RPMI7951 (cell line): ENCODE measurements at regions not wholly inside any gene's neighbourhood (a gene's known extent, or its start where the extent isn't known, plus 50 kb on each side); places are given as distances from the start of the nearest gene placed in this dataset.

Experiments used
- DNase-seq: peaks from one replicate; pipeline ENCODE4 v3.0.0-alpha.2; 2012; ENCODE audit warnings: low read depth

DNA sequence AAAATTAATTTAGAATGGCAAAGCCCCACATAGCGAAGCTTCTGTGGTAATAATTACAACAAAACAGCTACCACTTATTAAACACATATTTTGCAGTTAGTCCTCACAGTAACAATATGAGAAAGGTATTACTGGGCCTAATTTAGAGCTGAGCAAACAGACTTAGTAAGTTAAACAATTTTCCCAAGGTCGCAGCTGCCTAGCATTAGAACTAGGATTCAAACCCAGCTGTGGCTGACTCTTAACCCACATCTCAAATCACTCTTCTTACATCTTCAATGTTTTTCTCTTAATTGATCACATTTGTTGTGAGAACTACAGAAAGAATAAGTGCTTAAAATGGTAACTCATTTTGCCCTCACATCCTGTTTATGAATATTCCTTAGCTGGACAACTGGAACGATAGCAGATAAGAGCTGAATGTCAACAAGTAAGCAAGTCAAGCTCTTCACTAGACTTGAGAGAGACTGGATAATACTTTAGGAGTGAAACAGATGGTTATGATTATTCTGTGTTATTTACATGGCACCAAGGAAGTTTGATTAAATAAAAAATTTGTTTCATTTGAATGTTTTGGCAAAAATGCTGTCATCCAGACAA is 59.4 kb upstream of the TMEM17 start:
- no peak for DNase-seq

DNA sequence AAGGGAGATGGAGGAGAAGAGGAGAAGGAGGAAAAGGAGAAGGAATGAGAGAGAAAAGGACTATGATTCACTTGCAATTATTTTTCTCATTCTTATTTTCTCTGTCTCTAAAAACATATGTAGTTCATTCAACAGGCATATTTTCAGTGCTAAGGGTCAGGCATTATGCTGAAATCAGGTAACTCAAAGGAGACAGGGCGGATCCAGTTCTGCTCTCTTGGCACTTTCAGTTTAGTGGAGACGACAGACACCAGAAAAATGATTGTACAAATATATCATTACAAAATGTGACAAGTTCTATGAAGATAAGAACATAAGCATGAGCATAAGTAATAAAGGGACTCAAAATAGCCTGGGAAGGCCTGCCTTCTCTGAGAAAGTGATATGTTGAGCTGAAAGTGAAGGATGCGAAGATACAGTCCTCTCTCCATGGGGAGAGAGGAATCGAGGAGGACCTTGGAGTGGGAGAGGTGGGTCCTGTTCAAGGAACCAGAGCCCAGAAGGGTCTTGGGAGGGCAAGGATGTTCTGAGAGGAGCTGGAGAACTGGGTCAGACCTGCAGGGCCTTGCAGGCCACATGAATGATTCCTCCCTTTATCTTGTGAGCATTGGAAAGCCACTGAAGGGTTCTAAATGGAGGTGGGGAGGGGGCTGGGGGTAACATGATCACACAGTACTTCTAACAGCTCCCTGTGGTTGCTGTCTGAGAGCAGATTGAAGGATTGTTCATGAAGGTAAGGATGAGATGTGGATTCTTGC is 58.6 kb upstream of the TMEM17 start:
- no peak for DNase-seq

DNA sequence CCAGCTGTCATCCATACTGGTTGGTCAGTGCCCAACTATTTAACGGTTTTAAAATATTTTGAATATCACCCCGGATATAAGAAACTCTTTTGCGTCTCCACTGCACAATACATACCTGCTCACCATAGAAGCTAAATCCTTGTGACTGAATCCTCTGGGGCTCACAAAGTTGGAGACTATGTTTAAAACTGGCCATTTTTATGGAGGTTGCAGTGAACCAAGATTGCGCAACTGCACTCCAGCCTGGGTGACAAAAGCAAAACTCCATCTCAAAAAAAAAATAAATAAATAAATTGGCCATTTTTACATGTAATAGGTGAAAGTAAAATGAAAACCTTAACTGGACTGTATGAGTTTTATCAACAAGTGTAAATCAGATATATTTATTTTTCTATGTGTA is 55.6 kb upstream of the TMEM17 start:
- no peak for DNase-seq

DNA sequence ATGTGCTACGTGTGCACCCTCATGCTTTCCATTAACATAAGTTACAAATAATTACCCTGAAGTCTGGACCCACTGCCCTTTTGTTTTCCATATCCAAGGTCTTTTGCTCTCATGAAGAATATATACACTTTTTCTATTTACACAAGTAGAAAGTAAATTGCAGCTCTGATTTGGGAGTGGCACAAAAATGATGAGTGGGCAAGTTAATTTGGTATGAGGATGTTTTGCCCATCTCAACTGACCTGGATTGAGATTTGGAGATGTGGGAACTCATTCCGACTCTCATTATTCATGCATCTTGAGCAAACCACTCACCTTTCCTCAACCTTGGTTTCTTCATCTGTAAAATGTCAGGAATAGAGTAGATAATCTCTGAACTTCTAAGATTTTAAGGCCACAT is 53.6 kb upstream of the TMEM17 start:
- DNase-seq = no peak

DNA sequence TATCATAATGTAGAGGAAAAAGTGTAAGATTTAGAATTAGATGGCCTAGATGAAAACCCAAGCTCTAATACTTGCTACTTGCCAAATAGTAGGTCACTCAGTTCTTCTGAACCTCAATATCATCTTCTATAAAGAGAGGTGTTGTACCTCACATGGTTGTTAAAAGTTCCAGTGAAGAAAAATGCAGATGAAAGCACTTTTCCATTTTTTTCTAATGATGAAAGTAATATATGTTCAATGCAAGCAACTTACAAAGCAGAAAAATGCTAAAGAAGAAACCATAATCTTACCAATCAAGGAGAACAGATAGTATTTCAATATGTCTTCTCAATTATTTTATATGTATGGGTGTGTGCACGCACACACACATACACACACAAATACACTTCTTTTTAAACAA is 52.7 kb upstream of the TMEM17 start:
- DNase-seq = no peak

DNA sequence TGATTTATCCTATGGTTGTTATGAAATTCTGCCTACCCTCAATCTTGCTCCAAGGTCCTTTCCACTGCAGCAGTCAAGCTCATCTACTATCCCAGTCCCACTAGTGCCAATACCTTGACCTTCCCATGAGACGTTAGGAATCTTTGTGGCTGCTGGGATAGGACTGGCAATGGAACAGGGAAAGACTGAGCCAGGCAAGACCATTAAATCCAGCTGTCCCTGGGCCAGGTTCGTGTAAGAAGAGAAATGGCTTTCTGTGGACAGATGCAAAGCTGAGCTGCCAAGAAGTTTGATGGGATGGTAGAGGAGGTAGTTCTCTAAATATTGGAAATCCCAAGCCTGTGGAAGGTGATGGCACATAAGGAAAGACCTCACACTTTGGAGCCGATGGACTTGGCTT is 50.1 kb upstream of the TMEM17 start:
- DNase-seq = no peak
